Suprapubic skin (tissue), 3 donors: ENCODE measurements at regions not wholly inside any gene's neighbourhood (a gene's known extent, or its start where the extent isn't known, plus 50 kb on each side); places are given as distances from the start of the nearest gene placed in this dataset.

Experiments
- EP300 ChIP-seq: sonication (generic); formaldehyde crosslinking; IDR thresholded peaks from one replicate; pipeline ENCODE4 v1.6.1; 2017; ENCODE audit warnings: antibody characterized with exemption
- TF ChIP-seq, protein P1 (sequence below), 2 donors: fragments of 200-600 bp in 1 of 2; fragments of 450-650 bp in 1 of 2; sonication (generic) in 1 of 2; IDR thresholded peaks; one replicate each; pipeline ENCODE4 v1.5.1; 2016 to 2019; ENCODE audit warnings: antibody characterized with exemption in 2 of 2, mild to moderate bottlenecking in 1 of 2, moderate library complexity in 1 of 2

DNA sequence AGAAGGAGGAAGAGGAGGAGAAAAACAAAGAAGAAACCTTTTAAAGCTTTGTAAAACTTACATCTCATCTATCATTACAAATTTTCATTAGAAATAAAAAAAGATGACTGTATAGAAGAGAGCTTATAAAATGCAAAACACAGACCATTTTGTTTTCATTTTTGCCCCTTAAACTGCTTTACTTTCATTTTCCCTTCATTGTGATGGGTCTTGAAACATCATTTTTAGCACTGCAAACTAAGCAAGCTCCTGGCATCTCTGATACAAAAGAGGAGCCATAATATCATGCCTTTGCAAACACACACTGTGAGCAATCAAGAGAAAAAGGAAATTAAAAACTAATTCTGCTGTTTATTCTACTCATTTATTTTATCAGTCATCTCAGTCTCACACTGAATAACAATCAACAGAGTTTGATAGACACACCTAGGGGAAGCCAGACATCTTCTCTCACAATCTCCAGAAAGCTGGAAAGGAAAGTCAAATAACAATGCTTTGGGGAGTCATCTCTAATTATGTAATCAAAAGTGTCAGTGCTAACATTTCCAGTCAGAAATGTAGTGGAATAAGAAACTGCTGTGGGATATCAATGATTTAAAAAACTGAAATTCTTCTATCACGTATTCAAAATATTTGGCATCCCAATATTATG is 467.7 kb upstream of the FAT3 start:
- TF ChIP-seq EP300: no peak
- TF ChIP-seq, protein P1, sequence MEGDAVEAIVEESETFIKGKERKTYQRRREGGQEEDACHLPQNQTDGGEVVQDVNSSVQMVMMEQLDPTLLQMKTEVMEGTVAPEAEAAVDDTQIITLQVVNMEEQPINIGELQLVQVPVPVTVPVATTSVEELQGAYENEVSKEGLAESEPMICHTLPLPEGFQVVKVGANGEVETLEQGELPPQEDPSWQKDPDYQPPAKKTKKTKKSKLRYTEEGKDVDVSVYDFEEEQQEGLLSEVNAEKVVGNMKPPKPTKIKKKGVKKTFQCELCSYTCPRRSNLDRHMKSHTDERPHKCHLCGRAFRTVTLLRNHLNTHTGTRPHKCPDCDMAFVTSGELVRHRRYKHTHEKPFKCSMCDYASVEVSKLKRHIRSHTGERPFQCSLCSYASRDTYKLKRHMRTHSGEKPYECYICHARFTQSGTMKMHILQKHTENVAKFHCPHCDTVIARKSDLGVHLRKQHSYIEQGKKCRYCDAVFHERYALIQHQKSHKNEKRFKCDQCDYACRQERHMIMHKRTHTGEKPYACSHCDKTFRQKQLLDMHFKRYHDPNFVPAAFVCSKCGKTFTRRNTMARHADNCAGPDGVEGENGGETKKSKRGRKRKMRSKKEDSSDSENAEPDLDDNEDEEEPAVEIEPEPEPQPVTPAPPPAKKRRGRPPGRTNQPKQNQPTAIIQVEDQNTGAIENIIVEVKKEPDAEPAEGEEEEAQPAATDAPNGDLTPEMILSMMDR (IDR thresholded peaks at IDR 0.05): no peak
